Activated gamma-delta T cell treated with Interleukin-2 at 50 U/mL for 16 hours (primary cell): ENCODE measurements at regions not wholly inside any gene's neighbourhood (a gene's known extent, or its start where the extent isn't known, plus 50 kb on each side); places are given as distances from the start of the nearest gene placed in this dataset.

Experiments
- DNase-seq: peaks from one replicate; pipeline ENCODE4 v3.0.0-alpha.2; 2020

DNA sequence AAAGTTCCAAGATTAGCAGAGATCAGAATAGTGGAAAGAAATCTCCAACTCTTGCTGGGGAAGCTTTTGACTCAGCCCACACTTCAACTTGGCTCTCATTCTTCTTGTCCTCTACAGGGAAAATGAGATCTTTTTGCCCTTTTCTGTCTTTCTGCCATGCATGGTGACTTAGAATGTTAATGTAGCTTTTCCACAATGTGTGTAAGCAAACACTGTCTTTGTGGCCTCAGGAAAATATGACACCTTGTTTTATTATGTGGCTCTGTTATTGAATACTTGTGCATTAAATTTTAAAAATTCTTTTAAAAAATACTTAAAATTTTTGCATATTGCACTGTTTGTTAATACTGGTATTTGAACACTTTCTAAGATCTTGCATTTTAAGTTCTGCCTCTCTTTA lies 65.4 kb upstream of the WDR75 start:
- no peak for DNase-seq

DNA sequence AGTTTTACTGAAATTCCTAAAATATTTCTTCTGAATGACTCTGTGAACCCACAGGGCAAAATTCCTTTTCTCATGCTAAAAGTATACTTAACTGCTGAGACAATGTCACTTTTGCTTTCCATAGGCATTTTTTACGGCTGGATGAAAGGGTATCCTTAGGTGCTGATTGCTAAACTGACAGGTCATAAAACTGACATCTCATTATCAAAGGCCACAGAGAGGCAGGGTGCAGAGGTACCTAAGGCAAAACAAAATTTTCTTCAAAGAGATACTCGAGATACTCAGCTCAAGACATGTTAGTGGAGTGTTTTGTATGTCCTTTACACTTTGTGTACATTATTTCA lies 62.0 kb upstream of the WDR75 start:
- DNase-seq = no peak

DNA sequence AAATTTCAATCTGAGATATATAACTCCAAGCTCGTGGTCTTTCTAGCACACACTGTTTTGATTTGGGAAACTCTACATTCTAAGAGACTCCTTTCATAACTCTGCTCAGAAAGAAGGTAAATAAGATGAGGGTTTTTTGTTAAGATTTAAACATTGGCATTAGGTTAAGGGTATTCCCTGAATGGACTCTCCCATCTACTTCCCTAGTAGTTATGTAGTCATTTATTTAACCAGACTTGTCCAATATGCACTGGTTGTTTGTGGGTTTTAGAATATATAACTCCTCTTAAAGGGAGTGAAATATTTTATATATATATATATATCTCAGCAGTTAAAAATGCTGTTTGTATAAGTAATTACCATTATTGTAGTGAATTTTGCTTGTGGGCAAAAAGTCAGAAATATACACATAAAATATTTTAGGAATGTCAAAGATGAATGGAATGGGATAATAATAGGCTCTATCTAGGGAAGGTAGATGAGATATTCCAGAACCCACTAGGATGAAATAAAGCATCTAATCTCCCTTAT lies 61.5 kb upstream of the WDR75 start:
- no peak for DNase-seq

DNA sequence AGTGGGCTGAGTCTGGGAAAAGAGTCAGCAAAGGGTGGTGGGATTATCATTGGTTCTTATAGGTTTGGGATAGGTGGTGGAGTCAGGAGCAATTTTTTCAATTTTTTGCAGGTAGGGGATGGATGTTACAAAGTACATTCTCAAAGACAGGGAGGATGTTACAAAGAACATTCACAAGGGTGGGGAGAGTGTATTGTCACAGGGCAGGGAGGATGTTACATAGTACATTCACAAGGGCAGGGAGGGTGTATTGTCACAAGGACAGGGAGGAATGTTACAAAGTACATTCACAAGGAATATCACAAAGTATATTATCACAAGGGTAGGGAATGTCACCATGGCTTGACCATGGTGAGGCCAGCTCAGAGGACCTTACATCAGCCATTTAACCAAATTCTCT lies 58.6 kb upstream of the WDR75 start:
- DNase-seq = no peak

DNA sequence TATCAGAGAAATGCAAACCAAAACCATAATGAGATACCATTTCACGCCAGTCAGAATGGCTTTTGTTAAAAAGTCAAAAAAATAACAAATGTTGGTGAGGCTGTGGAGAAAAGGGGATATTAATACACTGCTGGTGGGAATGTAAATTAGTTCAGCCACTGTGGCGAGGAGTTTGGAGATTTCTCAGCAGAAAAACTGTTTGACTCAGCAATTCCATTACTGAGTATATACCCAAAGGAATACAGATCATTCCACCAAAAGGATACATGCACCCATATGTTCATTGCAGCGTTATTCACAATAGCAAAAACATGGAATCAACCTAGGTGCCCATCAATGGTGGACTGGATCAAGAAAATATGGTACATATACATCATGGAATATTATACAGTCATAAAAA lies 54.5 kb upstream of the WDR75 start:
- no peak for DNase-seq

DNA sequence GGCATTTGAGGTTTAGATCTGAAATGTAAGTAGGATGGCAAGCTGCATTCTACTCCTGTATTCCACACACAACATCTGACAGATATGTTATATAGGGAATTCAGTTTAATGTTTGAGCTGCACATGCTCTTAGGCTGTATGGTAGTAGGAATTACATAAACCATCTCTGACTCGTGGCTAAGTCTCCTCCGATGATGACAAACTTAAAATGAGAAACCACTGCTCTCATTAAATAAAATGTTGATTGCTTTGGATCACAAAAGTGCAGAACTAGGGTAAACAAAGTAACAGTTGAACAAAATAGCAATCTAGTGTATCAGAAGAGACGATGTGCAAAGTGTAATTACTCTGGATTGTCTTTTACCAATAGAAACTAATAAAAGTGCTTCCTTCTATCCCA lies 50.1 kb upstream of the WDR75 start:
- no peak for DNase-seq
